ENCODE measurements at regions not wholly inside any gene's neighbourhood (a gene's known extent, or its start where the extent isn't known, plus 50 kb on each side); places are given as distances from the start of the nearest gene placed in this dataset.
"Not testable (repeated sequence)": the region's sequence is repeated elsewhere in the genome, so short reads cannot be mapped to it uniquely, and the experiment has no call there.

DNA sequence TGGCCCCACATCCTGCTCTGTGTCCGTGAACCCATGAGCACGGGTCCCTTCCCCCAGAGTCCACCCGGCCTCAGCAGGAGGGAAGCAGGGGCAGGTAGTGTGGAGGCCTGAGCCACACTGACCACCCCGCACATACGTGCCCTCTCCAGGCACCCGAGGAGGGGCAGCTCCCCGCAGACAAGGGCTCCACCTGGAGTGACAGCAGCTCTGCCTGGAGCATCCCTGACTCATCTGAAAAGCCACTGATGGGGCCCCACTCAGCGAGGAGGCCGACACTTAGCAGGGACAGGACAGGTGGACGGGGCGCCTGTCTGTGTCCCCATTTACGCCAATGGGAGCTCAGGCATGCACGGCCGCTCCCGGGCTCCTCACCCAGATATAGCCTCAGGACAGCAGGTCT, 237.6 kb upstream of the SFSWAP start:
- no peak for TF ChIP-seq CTCF (IDR thresholded peaks at IDR 0.05)
- TF ChIP-seq POLR2A (IDR thresholded peaks at IDR 0.05): no peak
- no peak for DNase-seq
- no peaks in the 10 kb centered on the region for H3K4me1 ChIP-seq
- H3K9me3 ChIP-seq: no peaks in the 10 kb centered on the region
- no peaks in the 10 kb centered on the region for H3K36me3 ChIP-seq
- no peak overlapping the region for H3K4me3 ChIP-seq
- intact Hi-C loops (cut with DNase I; ENCODE audit: low total_unique reads): no loop called here
- H3K27ac ChIP-seq: no peak overlapping the region
- H3K27me3 ChIP-seq: no peaks in the 10 kb centered on the region

- no peak for TF ChIP-seq POLR2A (IDR thresholded peaks at IDR 0.05)
- no peak for TF ChIP-seq CTCF (IDR thresholded peaks at IDR 0.05)
- no peak overlapping the region for H3K27ac ChIP-seq
- intact Hi-C loops (cut with DNase I; ENCODE audit: low total_unique reads): no loop called here
Observed at GRCh38 chr12:131473741-131474709, 236.9 kb upstream of the SFSWAP start.

DNA sequence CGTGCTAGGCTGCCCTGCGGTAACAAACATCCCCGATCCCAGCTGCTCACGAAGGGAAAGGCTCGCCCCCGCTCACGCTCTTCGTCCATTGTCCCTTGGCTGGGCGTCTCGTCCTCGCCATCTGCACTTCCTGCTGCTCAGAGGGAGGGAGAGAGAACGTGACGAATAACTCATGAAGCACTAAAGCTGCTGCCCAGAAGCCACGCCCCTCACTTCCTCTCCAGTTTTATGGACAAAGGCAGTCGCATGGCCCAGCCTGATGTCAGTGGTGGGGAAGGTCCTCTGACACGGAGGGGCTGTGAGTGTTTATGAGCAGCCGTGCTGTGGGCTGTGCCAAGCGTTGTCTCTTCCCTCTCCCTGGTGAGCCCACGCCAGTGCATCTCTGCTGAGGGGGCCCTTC, 235.9 kb upstream of the SFSWAP start:
- H3K36me3 ChIP-seq; DNase-seq; H3K27ac ChIP-seq; H3K9me3 ChIP-seq; H3K4me1 ChIP-seq; H3K4me3 ChIP-seq; intact Hi-C loops (cut with DNase I; ENCODE audit: low total_unique reads); H3K27me3 ChIP-seq: not testable (repeated sequence)

More at GRCh38 chr12:131473741-131474709, 236.9 kb upstream of the SFSWAP start:
- Histone ChIP-seq H3K4me1 (no peaks in the 10 kb centered on the region), H3K4me3 (no peak overlapping the region), H3K9me3 (no peaks in the 10 kb centered on the region), H3K27me3 (no peaks in the 10 kb centered on the region), H3K36me3 (no peaks in the 10 kb centered on the region)
- no peak for DNase-seq

DNA sequence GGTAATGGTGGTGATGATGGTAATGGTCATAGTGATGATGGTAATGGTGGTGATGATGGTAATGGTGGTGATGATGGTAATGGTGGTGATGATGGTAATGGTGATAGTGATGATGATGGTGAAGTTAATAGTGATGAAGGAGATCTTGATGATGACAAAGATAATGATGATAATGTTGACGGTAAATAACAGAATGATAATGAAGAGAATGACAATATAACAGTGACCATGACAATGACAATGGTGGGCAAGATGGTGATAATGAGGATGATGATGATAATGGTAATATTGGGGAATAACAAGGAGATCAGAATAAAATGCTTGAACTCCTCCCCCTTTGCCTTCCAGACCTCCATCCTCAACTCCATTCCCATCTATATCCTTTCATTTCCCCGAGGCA, 233.3 kb upstream of the SFSWAP start:
- no peak for TF ChIP-seq POLR2A (IDR thresholded peaks at IDR 0.05)
- TF ChIP-seq CTCF (IDR thresholded peaks at IDR 0.05): no peak
- no peak for DNase-seq
- intact Hi-C loops (cut with DNase I; ENCODE audit: low total_unique reads): no loop called here
- Histone ChIP-seq H3K27me3 (no peaks in the 10 kb centered on the region), H3K9me3 (no peaks in the 10 kb centered on the region), H3K4me3 (no peak overlapping the region), H3K27ac (no peak overlapping the region), H3K4me1 (no peaks in the 10 kb centered on the region), H3K36me3 (no peaks in the 10 kb centered on the region)

GRCh38 chr12:131478468-131478867, 232.4 kb upstream of the SFSWAP start:
- DNase-seq: no peak
- no peaks in the 10 kb centered on the region for H3K27me3 ChIP-seq
- intact Hi-C loops (cut with DNase I; ENCODE audit: low total_unique reads): no loop called here
- no peak overlapping the region for H3K4me3 ChIP-seq
- no peaks in the 10 kb centered on the region for H3K36me3 ChIP-seq
- no peak overlapping the region for H3K27ac ChIP-seq
- H3K4me1 ChIP-seq: no peaks in the 10 kb centered on the region
- TF ChIP-seq CTCF (IDR thresholded peaks at IDR 0.05): no peak
- no peak for TF ChIP-seq POLR2A (IDR thresholded peaks at IDR 0.05)
- H3K9me3 ChIP-seq: no peaks in the 10 kb centered on the region

Data from uterus (tissue), 3 donors.